ENCODE measurements at regions not wholly inside any gene's neighbourhood (a gene's known extent, or its start where the extent isn't known, plus 50 kb on each side); places are given as distances from the start of the nearest gene placed in this dataset.

DNA sequence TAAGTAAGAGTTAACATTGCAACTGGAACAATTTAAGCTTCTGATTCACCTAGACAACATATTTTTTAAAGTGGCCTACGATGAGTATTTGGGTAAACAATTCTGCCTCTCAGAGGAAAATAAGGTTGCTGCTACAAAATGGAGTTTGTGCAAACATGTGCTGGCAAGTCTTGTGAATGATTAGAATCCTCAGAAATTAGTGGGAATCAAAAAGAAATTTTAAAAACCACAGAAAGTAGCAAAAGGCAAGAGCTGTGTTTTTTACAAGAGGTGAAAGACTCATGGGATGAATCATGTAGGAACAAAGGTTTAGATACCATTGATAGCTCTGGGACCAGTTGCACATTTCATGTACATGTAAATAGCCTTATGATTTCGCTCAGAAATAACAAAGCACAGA lies 561.6 kb downstream of the TAF11L14 start:
- no peaks in the 10 kb centered on the region for H3K4me1 ChIP-seq
- DNase-seq = no peak
- TF ChIP-seq POLR2A (IDR thresholded peaks at IDR 0.05) = no peak
- TF ChIP-seq, protein P1, sequence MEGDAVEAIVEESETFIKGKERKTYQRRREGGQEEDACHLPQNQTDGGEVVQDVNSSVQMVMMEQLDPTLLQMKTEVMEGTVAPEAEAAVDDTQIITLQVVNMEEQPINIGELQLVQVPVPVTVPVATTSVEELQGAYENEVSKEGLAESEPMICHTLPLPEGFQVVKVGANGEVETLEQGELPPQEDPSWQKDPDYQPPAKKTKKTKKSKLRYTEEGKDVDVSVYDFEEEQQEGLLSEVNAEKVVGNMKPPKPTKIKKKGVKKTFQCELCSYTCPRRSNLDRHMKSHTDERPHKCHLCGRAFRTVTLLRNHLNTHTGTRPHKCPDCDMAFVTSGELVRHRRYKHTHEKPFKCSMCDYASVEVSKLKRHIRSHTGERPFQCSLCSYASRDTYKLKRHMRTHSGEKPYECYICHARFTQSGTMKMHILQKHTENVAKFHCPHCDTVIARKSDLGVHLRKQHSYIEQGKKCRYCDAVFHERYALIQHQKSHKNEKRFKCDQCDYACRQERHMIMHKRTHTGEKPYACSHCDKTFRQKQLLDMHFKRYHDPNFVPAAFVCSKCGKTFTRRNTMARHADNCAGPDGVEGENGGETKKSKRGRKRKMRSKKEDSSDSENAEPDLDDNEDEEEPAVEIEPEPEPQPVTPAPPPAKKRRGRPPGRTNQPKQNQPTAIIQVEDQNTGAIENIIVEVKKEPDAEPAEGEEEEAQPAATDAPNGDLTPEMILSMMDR (IDR thresholded peaks at IDR 0.05) = no peak
- no peak overlapping the region for H3K4me3 ChIP-seq
- no peaks in the 10 kb centered on the region for H3K27me3 ChIP-seq
- H3K27ac ChIP-seq = no peak overlapping the region
- H3K36me3 ChIP-seq = no peaks in the 10 kb centered on the region
- intact Hi-C loops (cut with DNase I; ENCODE audit: low total_unique reads) = no loop called here
- no peaks in the 10 kb centered on the region for H3K9me3 ChIP-seq

- intact Hi-C loops (cut with DNase I; ENCODE audit: low total_unique reads) = no loop called here
- Histone ChIP-seq H3K27ac (no peak overlapping the region), H3K36me3 (no peaks in the 10 kb centered on the region), H3K4me3 (no peak overlapping the region), H3K4me1 (no peaks in the 10 kb centered on the region), H3K9me3 (no peaks in the 10 kb centered on the region), H3K27me3 (no peaks in the 10 kb centered on the region)
- TF ChIP-seq POLR2A (IDR thresholded peaks at IDR 0.05) = no peak
- TF ChIP-seq, protein P1 (IDR thresholded peaks at IDR 0.05) = no peak
- DNase-seq = no peak
Observed at GRCh38 chr5:18197734-18198133, 563.5 kb downstream of the TAF11L14 start.

- no peak for DNase-seq
- H3K4me1 ChIP-seq = no peaks in the 10 kb centered on the region
- H3K27ac ChIP-seq = no peak overlapping the region
- no peaks in the 10 kb centered on the region for H3K36me3 ChIP-seq
- intact Hi-C loops (cut with DNase I; ENCODE audit: low total_unique reads) = no loop called here
- peaks cover 0 to 4% of the 10 kb centered on the region in 2 donors for H3K9me3 ChIP-seq
- H3K4me3 ChIP-seq = no peak overlapping the region
- no peak for TF ChIP-seq POLR2A (IDR thresholded peaks at IDR 0.05)
- TF ChIP-seq, protein P1 (IDR thresholded peaks at IDR 0.05) = no peak
- H3K27me3 ChIP-seq = no peaks in the 10 kb centered on the region
Observed at GRCh38 chr5:18202164-18202563, 567.9 kb downstream of the TAF11L14 start.

DNA sequence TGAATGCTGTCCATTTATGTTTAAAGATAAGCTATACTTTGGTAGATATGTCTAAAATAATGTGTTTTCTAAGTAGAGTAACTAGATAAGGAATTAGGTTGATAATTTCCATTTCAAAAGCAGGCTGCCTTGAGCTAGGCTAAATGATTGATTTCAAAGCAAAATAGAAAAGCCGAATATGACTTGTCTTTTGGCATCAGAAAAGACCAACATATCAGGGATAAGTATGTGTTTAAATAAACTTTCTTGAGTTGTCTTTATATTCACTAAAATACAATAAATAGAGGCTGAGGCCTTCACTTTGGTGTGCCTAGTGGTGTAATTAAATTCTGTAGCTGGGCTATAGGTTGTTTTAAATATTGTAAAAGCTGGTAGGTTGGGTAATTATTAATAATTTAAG lies 569.0 kb downstream of the TAF11L14 start:
- intact Hi-C loops (cut with DNase I; ENCODE audit: low total_unique reads) = no loop called here
- Histone ChIP-seq H3K36me3 (no peaks in the 10 kb centered on the region), H3K4me1 (no peaks in the 10 kb centered on the region), H3K27me3 (no peaks in the 10 kb centered on the region), H3K9me3 (peaks cover 0 to 4% of the 10 kb centered on the region in 2 donors), H3K27ac (no peak overlapping the region), H3K4me3 (no peak overlapping the region)
- TF ChIP-seq POLR2A (IDR thresholded peaks at IDR 0.05) = no peak
- TF ChIP-seq, protein P1 (IDR thresholded peaks at IDR 0.05) = no peak
- no peak for DNase-seq

DNA sequence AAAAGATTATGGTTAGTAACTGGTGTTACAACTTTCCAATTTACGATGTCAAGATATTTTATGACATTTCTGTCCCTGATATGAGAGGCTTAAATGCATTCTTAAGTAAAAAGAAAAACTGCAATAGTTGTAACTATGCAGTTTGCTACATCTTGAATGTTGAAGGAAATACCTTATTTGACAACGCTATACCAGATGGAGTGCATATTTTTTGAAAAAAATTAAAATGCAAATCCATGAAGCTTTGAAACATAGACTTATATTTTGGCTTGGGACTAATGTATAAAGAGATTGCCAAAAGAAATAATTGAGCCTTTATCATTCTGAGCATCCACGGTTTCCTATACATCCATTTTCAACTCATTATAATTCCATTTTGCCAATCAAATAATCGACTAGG lies 579.4 kb downstream of the TAF11L14 start:
- no peaks in the 10 kb centered on the region for H3K27me3 ChIP-seq
- TF ChIP-seq, protein P1 (IDR thresholded peaks at IDR 0.05) = no peak
- TF ChIP-seq POLR2A (IDR thresholded peaks at IDR 0.05) = no peak
- no peak overlapping the region for H3K4me3 ChIP-seq
- H3K27ac ChIP-seq = no peak overlapping the region
- intact Hi-C loops (cut with DNase I; ENCODE audit: low total_unique reads) = no loop called here
- H3K9me3 ChIP-seq = no peaks in the 10 kb centered on the region
- no peaks in the 10 kb centered on the region for H3K4me1 ChIP-seq
- no peaks in the 10 kb centered on the region for H3K36me3 ChIP-seq
- DNase-seq = no peak

All from uterus (tissue), 3 donors.